GM06990 (cell line): ENCODE measurements at regions not wholly inside any gene's neighbourhood (a gene's known extent, or its start where the extent isn't known, plus 50 kb on each side); places are given as distances from the start of the nearest gene placed in this dataset.

Experiments
- DNase-seq: peaks from one replicate; pipeline ENCODE4 v3.0.0-alpha.2; 2011; ENCODE audit not compliant: insufficient read length; ENCODE audit errors: extremely low read depth
- H3K27me3 ChIP-seq: replicated peaks from 2 replicates; pipeline ENCODE4 v1.6.0; 2011; ENCODE audit warnings: low read length; ENCODE audit not compliant: control insufficient read depth, insufficient read depth
- H3K36me3 ChIP-seq: 2 replicates; pipeline ENCODE4 v1.5.1; 2011; ENCODE audit warnings: low read length; ENCODE audit not compliant: control insufficient read depth, insufficient read depth
- H3K4me3 ChIP-seq: replicated peaks from 2 replicates; pipeline ENCODE4 v1.5.1; 2011; ENCODE audit warnings: low read depth, mild to moderate bottlenecking, control low read depth, low read length
- CTCF ChIP-seq: IDR thresholded peaks from 2 replicates; pipeline ENCODE4 v1.5.1; 2011; ENCODE audit warnings: low read length, control low read depth, mild to moderate bottlenecking, inconsistent platforms; ENCODE audit not compliant: insufficient read depth, poor library complexity, severe bottlenecking

DNA sequence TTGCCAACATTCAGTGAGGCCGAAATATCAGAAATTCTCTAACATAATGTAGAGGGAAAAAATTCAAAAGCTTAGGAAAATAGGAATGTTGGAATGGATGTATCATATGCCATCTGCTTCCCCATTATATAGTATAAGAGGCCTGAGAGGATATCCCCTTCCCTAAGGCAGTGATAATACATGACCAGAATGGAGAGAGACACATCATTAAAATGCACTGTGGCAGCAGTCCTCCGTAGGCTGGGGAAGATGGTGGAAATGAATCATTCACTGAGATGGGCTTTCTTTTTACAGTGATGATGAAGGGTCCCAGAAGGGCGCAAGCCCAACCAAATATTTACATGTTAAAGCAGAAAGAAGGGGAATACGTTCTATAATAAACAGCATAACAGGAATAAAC, 799.1 kb upstream of the SPRY2 start:
- H3K36me3 ChIP-seq = no peaks in the 10 kb centered on the region
- no peak overlapping the region for H3K4me3 ChIP-seq
- DNase-seq = no peak
- H3K27me3 ChIP-seq = no peaks in the 10 kb centered on the region
- no peak for TF ChIP-seq CTCF

DNA sequence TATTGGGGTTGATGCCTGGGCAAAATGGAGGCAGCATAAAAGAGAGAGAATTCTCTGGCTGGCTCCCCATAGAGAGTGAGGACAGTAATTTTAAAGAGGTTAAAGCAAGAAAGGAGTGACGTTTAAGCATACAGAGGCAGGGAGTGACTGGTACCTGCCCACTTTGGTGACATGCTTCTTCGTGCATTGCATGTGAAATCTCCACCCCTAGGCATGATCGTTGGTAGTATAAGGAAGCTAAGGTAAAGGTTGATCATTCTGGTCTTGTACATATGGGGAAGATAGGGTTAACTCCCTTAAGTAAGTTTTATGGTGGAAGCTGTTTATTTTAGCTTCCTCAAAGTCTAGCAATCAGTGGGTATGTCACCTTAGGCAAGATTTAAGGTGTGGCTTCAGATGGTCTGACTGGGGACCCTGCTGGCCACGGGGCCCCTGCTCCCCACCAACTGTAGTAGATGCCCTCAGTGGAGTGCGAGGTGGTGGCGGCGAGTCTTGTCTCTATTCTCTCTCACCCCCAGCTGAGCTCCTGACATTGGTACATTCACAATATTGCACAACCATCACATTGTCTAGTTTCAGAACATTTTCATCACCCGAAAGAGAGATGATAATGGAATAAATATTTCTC, 797.5 kb upstream of the SPRY2 start:
- TF ChIP-seq CTCF = no peak
- no peak for DNase-seq
- Histone ChIP-seq H3K4me3 (no peak overlapping the region), H3K27me3 (no peaks in the 10 kb centered on the region), H3K36me3 (no peaks in the 10 kb centered on the region)

DNA sequence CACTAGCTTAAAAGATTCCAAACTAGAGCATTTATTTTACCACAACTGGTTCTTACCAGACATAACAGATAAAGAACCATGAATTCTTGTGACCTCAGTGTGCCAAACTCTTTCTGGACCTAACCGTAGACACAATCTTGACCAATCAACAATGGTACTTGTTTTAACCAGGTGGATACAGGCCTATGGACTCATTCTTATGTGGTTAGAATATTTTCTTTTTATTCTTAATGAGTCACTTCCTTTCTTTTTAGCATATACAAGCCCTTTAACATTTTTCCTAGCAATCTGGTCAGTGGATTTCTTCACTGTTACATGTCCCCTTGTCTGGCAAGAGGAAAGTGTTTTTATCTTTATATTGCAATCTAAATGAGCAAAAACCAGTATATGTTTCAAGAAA, 792.1 kb upstream of the SPRY2 start:
- Histone ChIP-seq H3K27me3 (no peaks in the 10 kb centered on the region), H3K4me3 (no peak overlapping the region), H3K36me3 (no peaks in the 10 kb centered on the region)
- no peak for TF ChIP-seq CTCF
- DNase-seq = no peak

- no peaks in the 10 kb centered on the region for H3K36me3 ChIP-seq
- DNase-seq = no peak
- no peaks in the 10 kb centered on the region for H3K27me3 ChIP-seq
- no peak overlapping the region for H3K4me3 ChIP-seq
- no peak for TF ChIP-seq CTCF
Observed at GRCh38 chr13:81117416-81117815, 776.5 kb upstream of the SPRY2 start.

DNA sequence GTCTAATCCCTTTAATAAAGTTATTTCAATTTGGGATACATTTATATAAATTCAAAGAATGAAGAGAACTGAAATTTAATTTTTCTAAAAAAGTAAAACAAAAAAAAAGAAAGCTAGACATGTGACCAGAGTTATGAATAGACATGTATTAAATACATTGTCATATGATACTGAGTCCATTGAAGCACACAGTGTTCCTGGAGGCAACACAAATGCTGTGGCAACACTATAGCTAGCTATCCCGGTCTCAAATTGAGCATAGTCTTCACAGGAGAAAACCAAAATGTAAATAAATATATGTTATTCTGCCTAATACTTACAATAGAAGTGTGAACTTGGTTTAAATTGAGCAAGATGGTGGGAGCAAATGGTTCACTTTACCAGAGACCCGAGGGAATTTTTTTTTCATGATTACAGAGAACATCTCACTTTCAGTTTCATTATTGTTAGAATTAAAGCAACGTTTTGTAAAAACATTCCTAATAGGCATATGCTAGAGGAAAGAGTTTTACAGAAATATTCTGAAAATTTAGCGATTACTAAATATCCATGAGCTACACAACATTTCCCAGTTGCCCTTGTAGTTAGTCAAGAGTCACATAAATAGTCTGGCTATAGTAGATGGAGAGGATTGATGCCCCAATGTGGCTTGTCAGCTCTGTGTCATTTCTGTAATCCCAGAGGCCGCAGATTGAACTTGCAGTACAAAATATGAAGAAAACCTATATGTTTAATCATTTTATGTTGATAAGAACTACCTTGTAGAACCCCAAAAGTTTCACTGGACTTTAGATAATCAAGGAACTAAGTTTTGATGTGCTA, 775.7 kb upstream of the SPRY2 start:
- Histone ChIP-seq H3K4me3 (no peak overlapping the region), H3K36me3 (no peaks in the 10 kb centered on the region), H3K27me3 (no peaks in the 10 kb centered on the region)
- no peak for DNase-seq
- TF ChIP-seq CTCF = no peak

DNA sequence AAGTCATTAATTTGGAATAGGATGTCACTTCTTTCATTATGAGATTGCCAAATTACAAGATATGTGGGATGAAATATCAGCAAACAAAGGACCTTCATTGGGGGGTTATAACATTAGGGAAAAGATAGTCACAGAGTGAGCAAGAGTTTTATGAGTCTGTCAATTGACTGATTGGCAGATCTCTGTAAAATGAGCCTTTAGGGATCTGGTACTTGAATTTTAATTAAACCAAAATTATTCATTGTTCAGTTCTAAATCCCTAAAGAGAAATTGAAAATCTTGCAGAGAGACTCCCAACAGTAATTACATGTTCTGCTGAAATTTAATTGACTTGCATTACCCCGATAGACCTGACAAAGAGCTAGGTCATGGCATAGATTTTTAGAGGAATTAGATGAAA, 768.1 kb upstream of the SPRY2 start:
- Histone ChIP-seq H3K4me3 (no peak overlapping the region), H3K27me3 (no peaks in the 10 kb centered on the region), H3K36me3 (no peaks in the 10 kb centered on the region)
- no peak for DNase-seq
- no peak for TF ChIP-seq CTCF
